ENCODE measurements at regions not wholly inside any gene's neighbourhood (a gene's known extent, or its start where the extent isn't known, plus 50 kb on each side); places are given as distances from the start of the nearest gene placed in this dataset.

DNA sequence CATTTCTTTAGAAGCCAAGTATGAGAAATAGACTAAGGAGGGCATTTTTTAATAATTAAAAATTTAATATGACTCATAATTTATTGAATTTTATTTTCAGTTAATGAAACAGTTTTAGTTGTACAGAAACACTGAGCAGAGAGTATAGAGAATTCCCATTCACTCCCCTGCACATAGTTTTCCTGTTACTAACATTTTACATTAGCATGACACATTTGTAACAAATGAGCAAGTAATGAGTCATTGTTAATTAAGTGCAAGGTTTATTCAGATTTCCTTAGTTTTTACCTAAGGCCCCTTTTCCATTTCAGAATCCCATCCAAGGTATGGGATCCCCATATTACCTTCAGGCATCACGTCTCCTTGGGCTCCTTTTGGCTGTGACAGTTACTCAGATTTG lies 271.5 kb upstream of the FZD8 start:
- TF ChIP-seq, protein P1, sequence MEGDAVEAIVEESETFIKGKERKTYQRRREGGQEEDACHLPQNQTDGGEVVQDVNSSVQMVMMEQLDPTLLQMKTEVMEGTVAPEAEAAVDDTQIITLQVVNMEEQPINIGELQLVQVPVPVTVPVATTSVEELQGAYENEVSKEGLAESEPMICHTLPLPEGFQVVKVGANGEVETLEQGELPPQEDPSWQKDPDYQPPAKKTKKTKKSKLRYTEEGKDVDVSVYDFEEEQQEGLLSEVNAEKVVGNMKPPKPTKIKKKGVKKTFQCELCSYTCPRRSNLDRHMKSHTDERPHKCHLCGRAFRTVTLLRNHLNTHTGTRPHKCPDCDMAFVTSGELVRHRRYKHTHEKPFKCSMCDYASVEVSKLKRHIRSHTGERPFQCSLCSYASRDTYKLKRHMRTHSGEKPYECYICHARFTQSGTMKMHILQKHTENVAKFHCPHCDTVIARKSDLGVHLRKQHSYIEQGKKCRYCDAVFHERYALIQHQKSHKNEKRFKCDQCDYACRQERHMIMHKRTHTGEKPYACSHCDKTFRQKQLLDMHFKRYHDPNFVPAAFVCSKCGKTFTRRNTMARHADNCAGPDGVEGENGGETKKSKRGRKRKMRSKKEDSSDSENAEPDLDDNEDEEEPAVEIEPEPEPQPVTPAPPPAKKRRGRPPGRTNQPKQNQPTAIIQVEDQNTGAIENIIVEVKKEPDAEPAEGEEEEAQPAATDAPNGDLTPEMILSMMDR (IDR thresholded peaks at IDR 0.05 in 4 of 5, conservative IDR thresholded peaks at IDR 0.05 in 1 of 5), result no peak
- no peak for TF ChIP-seq POLR2A (IDR thresholded peaks at IDR 0.05)

Measured in gastrocnemius medialis (tissue), 4 donors.